PC-9 (cell line): ENCODE measurements at regions not wholly inside any gene's neighbourhood (a gene's known extent, or its start where the extent isn't known, plus 50 kb on each side); places are given as distances from the start of the nearest gene placed in this dataset.

Experiments used
- BruUV-seq: library from RNA; stranded (reverse); fragments of 400-500 nt; replicated peaks from 2 replicates; lab custom pipeline; 2021; lab: Mats Ljungman, UMichigan
- CTCF ChIA-PET: fragments of 300-600 bp; sonication (Branson Sonifier 250); formaldehyde crosslinking; loops from one replicate; lab custom pipeline; 2022; ENCODE audit warnings: antibody characterized with exemption; lab: Charles Lee
- POLR2A ChIA-PET: fragments of 300-600 bp; sonication (Branson Sonifier 250); formaldehyde crosslinking; loops from one replicate; lab custom pipeline; 2022; ENCODE audit warnings: antibody characterized with exemption; ENCODE audit not compliant: unreplicated experiment; lab: Charles Lee
- DNase-seq, 2 experiments: peaks; one replicate each; pipeline versions ENCODE4 v3.0.0 to v3.0.0-alpha.2; 2015 to 2022; ENCODE audit warnings: mixed read lengths in 1 of 2
- H2AFZ ChIP-seq: fragments of 200-600 bp; sonication (generic); 2 replicates; pipeline ENCODE4 v1.8.1; 2017; ENCODE audit warnings: antibody characterized with exemption
- H3F3A ChIP-seq: fragments of 200-600 bp; sonication (generic); 2 replicates; pipeline ENCODE4 v1.8.1; 2017; ENCODE audit warnings: antibody characterized with exemption, mild to moderate bottlenecking, low read depth; ENCODE audit not compliant: insufficient read depth
- H3K27ac ChIP-seq: fragments of 200-600 bp; sonication (generic); 2 replicates; pipeline ENCODE4 v1.6.1; 2016; ENCODE audit warnings: mixed run types
- H3K27me3 ChIP-seq: fragments of 200-600 bp; sonication (generic); 2 replicates; pipeline ENCODE4 v1.6.1; 2016; ENCODE audit warnings: low read depth, mixed run types; ENCODE audit not compliant: insufficient read depth
- H3K36me3 ChIP-seq: fragments of 200-600 bp; sonication (generic); 2 replicates; pipeline ENCODE4 v1.6.1; 2016; ENCODE audit warnings: low read depth, mixed run types
- H3K4me1 ChIP-seq: fragments of 200-600 bp; sonication (generic); replicated peaks from 2 replicates; pipeline ENCODE4 v1.6.1; 2016; ENCODE audit warnings: mixed run types; ENCODE audit not compliant: insufficient read depth
- H3K4me2 ChIP-seq: fragments of 200-600 bp; sonication (generic); 2 replicates; pipeline ENCODE4 v1.6.1; 2017; ENCODE audit warnings: mixed run types
- H3K4me3 ChIP-seq: fragments of 200-600 bp; sonication (generic); 2 replicates; pipeline ENCODE4 v1.6.1; 2016; ENCODE audit warnings: mixed run types
- H3K79me2 ChIP-seq: fragments of 200-600 bp; sonication (generic); 2 replicates; pipeline ENCODE4 v1.6.1; 2017; ENCODE audit warnings: low read depth, mixed run types
- H3K9me2 ChIP-seq: fragments of 200-600 bp; sonication (generic); 2 replicates; pipeline ENCODE4 v1.8.1; 2017; ENCODE audit warnings: mild to moderate bottlenecking; ENCODE audit not compliant: insufficient read depth
- H3K9me3 ChIP-seq: fragments of 200-600 bp; sonication (generic); 2 replicates; pipeline ENCODE4 v1.8.1; 2016; ENCODE audit warnings: low read depth; ENCODE audit not compliant: insufficient read depth
- H4K20me1 ChIP-seq: fragments of 200-600 bp; sonication (generic); 2 replicates; pipeline ENCODE4 v1.8.1; 2017; ENCODE audit not compliant: insufficient read depth
- CTCF ChIP-seq: fragments of 200-600 bp; sonication (generic); conservative IDR thresholded peaks from 2 replicates; pipeline ENCODE4 v1.6.1; 2017; ENCODE audit warnings: mixed run types, antibody characterized with exemption, mild to moderate bottlenecking, moderate library complexity
- EZH2 ChIP-seq: fragments of 200-600 bp; sonication (generic); IDR thresholded peaks from 2 replicates; pipeline ENCODE4 v1.8.0; 2017; ENCODE audit warnings: antibody characterized with exemption, low read depth
- intact Hi-C: fragments of 100-400 bp; cut with micrococcal nuclease; formaldehyde crosslinking; loops from one replicate; pipeline ENCODE4 v1.10.0; 2022; ENCODE audit not compliant: unreplicated experiment

- no peaks in the 10 kb centered on the region for H3K9me3 ChIP-seq
- BruUV-seq: no TSS peak
- H3F3A ChIP-seq: no peaks in the 10 kb centered on the region
- no peak overlapping the region for H3K4me3 ChIP-seq
- H3K27me3 ChIP-seq: no peaks in the 10 kb centered on the region
- TF ChIP-seq EZH2: no peak
- TF ChIP-seq CTCF: no peak
- H3K36me3 ChIP-seq: no peaks in the 10 kb centered on the region
- H2AFZ ChIP-seq: no peak overlapping the region
- H3K27ac ChIP-seq: no peak overlapping the region
- intact Hi-C loops: no loop called here
- CTCF ChIA-PET: no interaction called here
- no peak overlapping the region for H3K4me2 ChIP-seq
- H4K20me1 ChIP-seq: no peaks in the 10 kb centered on the region
- H3K4me1 ChIP-seq: no peaks in the 10 kb centered on the region
- H3K9me2 ChIP-seq: no peaks in the 10 kb centered on the region
- DNase-seq: no peak
- no peaks in the 10 kb centered on the region for H3K79me2 ChIP-seq
- POLR2A ChIA-PET: no interaction called here
Measured at GRCh38 chr12:16730772-16731171, 124.8 kb upstream of the LMO3 start.

DNA sequence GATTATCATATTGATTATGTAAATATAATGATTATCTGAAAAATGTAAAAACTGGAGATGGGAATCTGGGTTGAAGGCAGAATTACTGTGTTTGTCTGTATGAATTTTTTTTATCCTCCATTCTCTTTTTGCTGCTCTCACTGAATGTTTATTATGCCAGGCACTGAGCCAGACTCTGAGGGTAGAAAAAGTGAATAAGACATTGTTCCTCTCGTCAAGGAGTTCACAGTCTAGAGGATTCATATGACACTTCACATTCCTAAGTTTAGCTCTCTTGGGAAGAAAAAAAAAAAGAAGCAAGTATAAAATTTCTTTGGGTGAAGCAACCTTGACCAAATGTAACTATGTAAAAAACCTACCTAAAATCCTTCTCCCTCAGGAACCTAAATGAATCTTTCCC, 120.9 kb upstream of the LMO3 start:
- DNase-seq: peak in 1 of 2 experiments; percentile 4
- CTCF ChIA-PET: no interaction called here
- Histone ChIP-seq H3K4me1 (no peaks in the 10 kb centered on the region), H2AFZ (no peak overlapping the region), H3K79me2 (no peaks in the 10 kb centered on the region), H3K4me3 (no peak overlapping the region), H3K36me3 (no peaks in the 10 kb centered on the region), H3K27ac (no peak overlapping the region), H3F3A (no peaks in the 10 kb centered on the region), H3K9me3 (no peaks in the 10 kb centered on the region), H4K20me1 (no peaks in the 10 kb centered on the region), H3K27me3 (no peaks in the 10 kb centered on the region), H3K9me2 (no peaks in the 10 kb centered on the region), H3K4me2 (no peak overlapping the region)
- TF ChIP-seq EZH2 (no peak), CTCF (no peak)
- intact Hi-C loops: no loop called here
- no TSS peak for BruUV-seq
- POLR2A ChIA-PET: no interaction called here

- Histone ChIP-seq H3K4me3 (no peak overlapping the region), H3K27ac (no peak overlapping the region), H3K9me3 (no peaks in the 10 kb centered on the region), H3K36me3 (no peaks in the 10 kb centered on the region), H2AFZ (no peak overlapping the region), H3K79me2 (no peaks in the 10 kb centered on the region), H3K4me2 (no peak overlapping the region), H3K9me2 (no peaks in the 10 kb centered on the region), H3F3A (no peaks in the 10 kb centered on the region), H3K27me3 (no peaks in the 10 kb centered on the region), H3K4me1 (no peaks in the 10 kb centered on the region), H4K20me1 (no peaks in the 10 kb centered on the region)
- intact Hi-C loops: no loop called here
- ChIA-PET POLR2A (no interaction called here), CTCF (no interaction called here)
- no peak for DNase-seq
- no TSS peak for BruUV-seq
- TF ChIP-seq CTCF (no peak), EZH2 (no peak)
Measured at GRCh38 chr12:16719713-16720416, 113.9 kb upstream of the LMO3 start.
